ENCODE measurements at regions not wholly inside any gene's neighbourhood (a gene's known extent, or its start where the extent isn't known, plus 50 kb on each side); places are given as distances from the start of the nearest gene placed in this dataset.

DNA sequence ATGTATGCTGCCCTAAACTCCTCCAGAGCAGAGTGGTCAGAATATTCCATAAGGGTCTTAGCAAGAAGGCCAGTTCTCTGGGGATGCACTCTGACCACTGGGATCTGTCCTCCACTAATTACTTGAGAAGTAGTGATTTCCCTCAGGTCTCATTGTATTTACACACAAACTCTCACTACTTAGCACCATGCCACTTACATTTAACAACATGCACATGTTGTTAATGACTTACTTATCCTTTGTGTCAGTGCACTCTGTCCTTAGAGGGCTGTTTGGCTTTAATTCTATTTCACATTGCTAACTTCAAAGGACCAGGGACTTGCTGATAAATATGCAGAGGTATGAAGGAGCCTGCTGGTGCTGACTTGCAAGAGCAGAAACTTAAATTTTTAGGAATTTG is 1415.5 kb upstream of the ACVR2A start:
- Histone ChIP-seq H3K36me3 (ENCODE audit: insufficient read depth) (no peaks in the 10 kb centered on the region), H4K20me1 (replicated peaks; ENCODE audit: insufficient read depth) (no peaks in the 10 kb centered on the region), H3K9me2 (ENCODE audit: insufficient read depth) (no peaks in the 10 kb centered on the region), H3K27me3 (ENCODE audit: insufficient read depth) (no peaks in the 10 kb centered on the region), H3K79me2 (replicated peaks; ENCODE audit: insufficient read depth) (no peaks in the 10 kb centered on the region), H3K4me3 (no peak overlapping the region), H3K4me2 (no peak overlapping the region), H3F3A (replicated peaks; ENCODE audit: low read depth) (no peaks in the 10 kb centered on the region), H3K27ac (ENCODE audit: low read depth) (no peak overlapping the region), H3K4me1 (ENCODE audit: insufficient read depth) (peaks cover 25% of the 10 kb centered on the region), H2AFZ (peak overlapping the region; percentile 57; the same call in 1 of the 2 replicates)
- ATAC-seq (no peak), DNase-seq (ENCODE audit: low spot score) (no peak)
- Mint-ChIP-seq H3K27ac (no peak overlapping the region), H3K4me1 (peaks cover 11% of the 10 kb centered on the region), H3K9me3 (no peaks in the 10 kb centered on the region; the same call in 2 of the 3 replicates), H3K27me3 (ENCODE audit: insufficient read depth, low read depth, poor library complexity) (no peaks in the 10 kb centered on the region), H3K36me3 (ENCODE audit: low read depth) (no peaks in the 10 kb centered on the region), H3K4me3 (no peak overlapping the region)
- TF ChIP-seq ZNF114 (CRISPR knock-in tag; IDR thresholded peaks at IDR 0.05) (no peak), CREB1 (CRISPR knock-in tag; IDR thresholded peaks at IDR 0.05; ENCODE audit: low read depth) (no peak), STAT1 (IDR thresholded peaks at IDR 0.05; ENCODE audit: unreplicated experiment) (no peak), ZNF462 (CRISPR knock-in tag; IDR thresholded peaks at IDR 0.05) (no peak), NANOG (IDR thresholded peaks at IDR 0.05; ENCODE audit: borderline replicate concordance) (no peak), EZH2phosphoT487 (IDR thresholded peaks at IDR 0.05; ENCODE audit: unreplicated experiment) (no peak), ZNF331 (CRISPR knock-in tag; IDR thresholded peaks at IDR 0.05; ENCODE audit: low read depth) (no peak), EZH2 (IDR thresholded peaks at IDR 0.05; ENCODE audit: low read depth, unreplicated experiment) (no peak)
- TF ChIP-seq, protein P1, sequence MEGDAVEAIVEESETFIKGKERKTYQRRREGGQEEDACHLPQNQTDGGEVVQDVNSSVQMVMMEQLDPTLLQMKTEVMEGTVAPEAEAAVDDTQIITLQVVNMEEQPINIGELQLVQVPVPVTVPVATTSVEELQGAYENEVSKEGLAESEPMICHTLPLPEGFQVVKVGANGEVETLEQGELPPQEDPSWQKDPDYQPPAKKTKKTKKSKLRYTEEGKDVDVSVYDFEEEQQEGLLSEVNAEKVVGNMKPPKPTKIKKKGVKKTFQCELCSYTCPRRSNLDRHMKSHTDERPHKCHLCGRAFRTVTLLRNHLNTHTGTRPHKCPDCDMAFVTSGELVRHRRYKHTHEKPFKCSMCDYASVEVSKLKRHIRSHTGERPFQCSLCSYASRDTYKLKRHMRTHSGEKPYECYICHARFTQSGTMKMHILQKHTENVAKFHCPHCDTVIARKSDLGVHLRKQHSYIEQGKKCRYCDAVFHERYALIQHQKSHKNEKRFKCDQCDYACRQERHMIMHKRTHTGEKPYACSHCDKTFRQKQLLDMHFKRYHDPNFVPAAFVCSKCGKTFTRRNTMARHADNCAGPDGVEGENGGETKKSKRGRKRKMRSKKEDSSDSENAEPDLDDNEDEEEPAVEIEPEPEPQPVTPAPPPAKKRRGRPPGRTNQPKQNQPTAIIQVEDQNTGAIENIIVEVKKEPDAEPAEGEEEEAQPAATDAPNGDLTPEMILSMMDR (conservative IDR thresholded peaks at IDR 0.05; ENCODE audit: low read depth in 2 of 2): no peak
- TF ChIP-seq, protein P2, sequence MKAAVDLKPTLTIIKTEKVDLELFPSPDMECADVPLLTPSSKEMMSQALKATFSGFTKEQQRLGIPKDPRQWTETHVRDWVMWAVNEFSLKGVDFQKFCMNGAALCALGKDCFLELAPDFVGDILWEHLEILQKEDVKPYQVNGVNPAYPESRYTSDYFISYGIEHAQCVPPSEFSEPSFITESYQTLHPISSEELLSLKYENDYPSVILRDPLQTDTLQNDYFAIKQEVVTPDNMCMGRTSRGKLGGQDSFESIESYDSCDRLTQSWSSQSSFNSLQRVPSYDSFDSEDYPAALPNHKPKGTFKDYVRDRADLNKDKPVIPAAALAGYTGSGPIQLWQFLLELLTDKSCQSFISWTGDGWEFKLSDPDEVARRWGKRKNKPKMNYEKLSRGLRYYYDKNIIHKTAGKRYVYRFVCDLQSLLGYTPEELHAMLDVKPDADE (IDR thresholded peaks at IDR 0.05): no peak

Data from GM23338 (cell line).